ENCODE measurements at regions not wholly inside any gene's neighbourhood (a gene's known extent, or its start where the extent isn't known, plus 50 kb on each side); places are given as distances from the start of the nearest gene placed in this dataset.
"Not testable (repeated sequence)": the region's sequence is repeated elsewhere in the genome, so short reads cannot be mapped to it uniquely, and the experiment has no call there.

DNA sequence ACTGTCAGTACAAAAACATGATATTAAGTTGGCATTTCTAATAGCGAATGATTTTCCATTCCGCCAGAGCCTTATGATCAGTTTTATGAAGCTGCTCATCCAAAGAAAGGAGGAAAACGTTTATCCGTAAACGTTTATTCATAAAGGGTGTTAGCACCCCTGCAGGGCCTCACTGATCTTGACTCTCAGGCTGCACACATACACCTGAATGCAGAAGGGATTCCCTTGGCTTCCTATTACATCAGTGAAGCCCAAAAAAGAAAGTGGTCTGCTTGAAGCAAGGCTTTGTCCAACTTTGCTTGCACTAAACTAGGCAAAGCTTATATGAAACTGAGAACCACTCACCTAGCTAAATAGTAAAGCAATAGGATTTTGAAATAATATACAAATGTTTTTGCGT, 659.5 kb upstream of the CADM2 start:
- Histone ChIP-seq H3K27ac (ENCODE audit: low read depth, low read length, severe bottlenecking) (no peak overlapping the region), H3K4me1 (ENCODE audit: control insufficient read depth, insufficient read depth, low read length, poor library complexity, severe bottlenecking) (no peaks in the 10 kb centered on the region), H3K9me3 (ENCODE audit: control insufficient read depth, low read length) (no peaks in the 10 kb centered on the region), H3K4me3 (ENCODE audit: extremely low read depth, insufficient read depth, low read length, poor library complexity, severe bottlenecking) (no peak overlapping the region), H3K36me3 (ENCODE audit: control insufficient read depth, insufficient read depth, low read length) (no peaks in the 10 kb centered on the region)
- 77 to 86% methylated on average over 3 to 5 of the region's 6 CpGs for WGBS, 2 experiments (ENCODE audit: insufficient coverage in 2 of 2)

DNA sequence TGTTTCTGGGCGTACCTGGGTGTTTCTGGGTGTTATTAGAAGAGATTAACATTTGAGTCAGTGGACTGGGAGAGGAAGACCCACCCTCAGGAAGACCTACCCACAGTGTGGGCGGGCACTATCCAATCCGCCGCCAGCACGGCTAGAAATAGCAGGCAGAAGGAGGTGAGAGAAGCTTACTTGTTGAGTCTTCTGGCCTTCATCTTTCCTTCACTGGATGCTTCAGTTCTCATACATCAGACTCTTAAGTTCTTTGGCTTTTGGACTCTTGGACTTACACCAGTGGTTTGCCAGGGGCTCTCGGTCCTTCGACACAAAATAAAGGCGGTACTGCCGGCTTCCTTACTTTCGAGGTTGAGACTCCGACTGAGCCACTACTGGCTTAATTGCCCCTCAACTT, 654.6 kb upstream of the CADM2 start:
- WGBS, 2 experiments (ENCODE audit: insufficient coverage in 2 of 2): 95 to 96% methylated on average over 5 to 6 of the region's 11 CpGs

DNA sequence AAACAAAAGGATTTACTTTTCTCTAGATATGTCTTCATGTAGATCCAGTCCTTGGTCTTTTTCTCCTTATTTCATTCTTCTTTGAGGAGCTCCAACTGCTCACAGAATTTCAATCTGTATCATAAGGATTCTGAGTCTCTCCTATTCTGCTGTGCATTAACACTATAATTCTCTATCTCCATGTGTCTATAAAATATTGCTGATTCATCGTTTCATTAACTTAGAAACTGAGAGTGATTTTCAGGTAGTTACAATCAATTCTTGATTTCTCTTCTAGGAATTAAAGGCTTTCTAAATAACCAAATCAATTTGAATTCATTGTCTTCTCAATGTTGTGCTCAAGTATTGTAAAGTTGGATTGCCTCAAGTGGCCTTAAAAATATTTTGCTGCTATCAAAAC, 651.5 kb upstream of the CADM2 start:
- no CpG with 5 or more reads among the region's 1 CpG for WGBS, 2 experiments (ENCODE audit: insufficient coverage in 2 of 2)

More for the DNA sequence above, 654.6 kb upstream of the CADM2 start:
- H3K27ac ChIP-seq (ENCODE audit: low read depth, low read length, severe bottlenecking): no peak overlapping the region
- H3K36me3 ChIP-seq (ENCODE audit: control insufficient read depth, insufficient read depth, low read length): no peaks in the 10 kb centered on the region
- H3K4me3 ChIP-seq (ENCODE audit: extremely low read depth, insufficient read depth, low read length, poor library complexity, severe bottlenecking): no peak overlapping the region
- H3K4me1 ChIP-seq (ENCODE audit: control insufficient read depth, insufficient read depth, low read length, poor library complexity, severe bottlenecking): no peaks in the 10 kb centered on the region
- H3K9me3 ChIP-seq (ENCODE audit: control insufficient read depth, low read length): no peaks in the 10 kb centered on the region

DNA sequence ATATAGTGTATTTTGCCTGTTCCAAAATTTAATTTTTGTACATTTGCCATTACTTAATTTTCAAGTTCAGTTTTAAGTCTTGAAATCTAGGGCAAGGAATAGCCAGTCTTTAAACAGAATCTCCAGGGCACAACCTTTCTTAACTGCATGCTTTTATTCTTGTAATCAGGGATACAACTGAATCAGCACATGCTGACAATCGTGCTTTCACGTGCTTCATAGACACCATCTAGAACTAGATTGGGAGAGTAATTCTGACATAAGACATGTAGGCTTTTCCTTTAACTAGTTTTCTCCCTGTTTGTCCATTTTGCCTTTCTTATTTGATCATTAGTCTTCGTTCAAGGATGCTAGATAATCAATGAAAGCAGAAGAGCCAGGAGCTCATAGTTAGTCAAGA, 650.4 kb upstream of the CADM2 start:
- Histone ChIP-seq H3K4me3 (ENCODE audit: extremely low read depth, insufficient read depth, low read length, poor library complexity, severe bottlenecking) (no peak overlapping the region), H3K4me1 (ENCODE audit: control insufficient read depth, insufficient read depth, low read length, poor library complexity, severe bottlenecking) (no peaks in the 10 kb centered on the region), H3K27ac (ENCODE audit: low read depth, low read length, severe bottlenecking) (no peak overlapping the region), H3K9me3 (ENCODE audit: control insufficient read depth, low read length) (no peaks in the 10 kb centered on the region), H3K36me3 (ENCODE audit: control insufficient read depth, insufficient read depth, low read length) (no peaks in the 10 kb centered on the region)
- WGBS, 2 experiments (ENCODE audit: insufficient coverage in 2 of 2): 80 to 83% methylated on average over 1 of the region's 3 CpGs

More for the DNA sequence above, 651.5 kb upstream of the CADM2 start:
- Histone ChIP-seq H3K9me3 (ENCODE audit: control insufficient read depth, low read length) (no peaks in the 10 kb centered on the region), H3K4me1 (ENCODE audit: control insufficient read depth, insufficient read depth, low read length, poor library complexity, severe bottlenecking) (no peaks in the 10 kb centered on the region), H3K27ac (ENCODE audit: low read depth, low read length, severe bottlenecking) (no peak overlapping the region), H3K36me3 (ENCODE audit: control insufficient read depth, insufficient read depth, low read length) (no peaks in the 10 kb centered on the region), H3K4me3 (ENCODE audit: extremely low read depth, insufficient read depth, low read length, poor library complexity, severe bottlenecking) (no peak overlapping the region)

DNA sequence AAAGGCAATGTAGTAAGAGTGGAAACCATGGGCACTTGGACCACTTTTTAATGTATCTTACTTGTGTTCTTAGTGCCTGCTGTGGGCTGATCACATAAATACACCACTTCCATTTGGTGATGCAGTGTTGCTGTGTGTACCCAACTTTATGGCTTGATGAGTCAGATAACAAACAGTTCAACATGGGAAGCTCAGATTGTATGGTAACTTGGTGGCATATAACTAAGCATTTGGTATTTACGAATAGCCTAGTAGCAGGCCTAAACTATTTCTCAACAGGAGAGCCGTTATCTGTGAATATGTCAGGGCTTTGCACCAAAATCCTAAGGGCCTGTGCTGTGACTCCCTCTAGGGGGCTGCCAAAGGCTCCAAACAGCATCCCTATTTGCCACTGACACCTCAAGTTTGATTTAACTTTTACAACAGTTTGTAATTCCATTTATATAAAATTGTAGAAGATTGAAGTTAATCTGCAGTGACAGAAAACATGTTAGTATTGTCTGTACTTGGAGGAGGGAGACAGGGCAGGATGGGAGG, 640.4 kb upstream of the CADM2 start:
- H3K36me3 ChIP-seq (ENCODE audit: control insufficient read depth, insufficient read depth, low read length): no peaks in the 10 kb centered on the region
- H3K27ac ChIP-seq (ENCODE audit: low read depth, low read length, severe bottlenecking): no peak overlapping the region
- H3K4me3 ChIP-seq (ENCODE audit: extremely low read depth, insufficient read depth, low read length, poor library complexity, severe bottlenecking): no peak overlapping the region
- no peaks in the 10 kb centered on the region for H3K9me3 ChIP-seq (ENCODE audit: control insufficient read depth, low read length)
- 60% methylated on average over 1 of the region's 2 CpGs; no CpG with 5 or more reads in 1 of the 2 experiments for WGBS, 2 experiments (ENCODE audit: insufficient coverage in 2 of 2)
- no peaks in the 10 kb centered on the region for H3K4me1 ChIP-seq (ENCODE audit: control insufficient read depth, insufficient read depth, low read length, poor library complexity, severe bottlenecking)

DNA sequence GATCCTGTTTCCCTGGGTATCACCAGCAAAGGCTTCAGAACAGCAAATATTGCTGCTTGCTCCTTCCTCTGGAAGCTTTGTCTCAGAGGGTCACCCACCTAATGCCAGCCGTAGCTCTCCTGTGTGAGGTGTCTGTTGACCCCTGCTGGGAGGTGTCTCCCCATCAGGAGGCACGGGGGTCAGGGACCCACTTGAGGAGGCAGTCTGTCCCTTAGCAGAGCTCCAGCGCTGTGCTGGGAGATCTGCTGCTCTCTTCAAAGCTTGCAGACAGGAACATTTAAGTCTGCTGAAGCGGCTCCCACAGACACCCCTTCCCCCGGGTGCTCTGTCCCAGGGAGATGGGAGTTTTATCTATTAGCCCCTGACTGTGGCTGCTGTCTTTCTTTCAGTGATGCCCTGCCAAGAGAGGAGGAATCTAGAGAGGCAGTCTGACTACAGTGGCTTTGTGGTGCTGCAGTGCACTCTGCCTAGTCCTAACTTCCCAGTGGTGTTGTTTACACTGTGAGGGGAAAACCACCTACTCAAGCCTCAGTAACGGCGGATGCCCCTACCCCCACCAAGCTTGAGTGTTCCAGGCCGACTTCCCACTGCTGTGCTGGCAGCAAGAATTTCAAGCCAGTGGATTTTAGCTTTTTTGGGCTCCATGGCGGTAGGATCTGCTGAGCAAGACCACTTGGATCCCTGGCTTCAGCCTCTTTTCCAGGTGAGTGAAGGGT, 593.1 kb upstream of the CADM2 start:
- H3K9me3 ChIP-seq (ENCODE audit: control insufficient read depth, low read length); H3K27ac ChIP-seq (ENCODE audit: low read depth, low read length, severe bottlenecking); H3K4me3 ChIP-seq (ENCODE audit: extremely low read depth, insufficient read depth, low read length, poor library complexity, severe bottlenecking); H3K36me3 ChIP-seq (ENCODE audit: control insufficient read depth, insufficient read depth, low read length); H3K4me1 ChIP-seq (ENCODE audit: control insufficient read depth, insufficient read depth, low read length, poor library complexity, severe bottlenecking): not testable (repeated sequence)
- 82 to 96% methylated on average over 3 to 9 of the region's 9 CpGs for WGBS, 2 experiments (ENCODE audit: insufficient coverage in 2 of 2)
